Astrocyte of the cerebellum (primary cell): ENCODE measurements at regions not wholly inside any gene's neighbourhood (a gene's known extent, or its start where the extent isn't known, plus 50 kb on each side); places are given as distances from the start of the nearest gene placed in this dataset.

Source experiments
- DNase-seq: peaks from one replicate; pipeline ENCODE4 v3.0.0-alpha.2; 2011; ENCODE audit warnings: low read depth
- H3K4me3 ChIP-seq: 2 replicates; pipeline ENCODE4 v1.5.1; 2011; ENCODE audit warnings: mild to moderate bottlenecking, low read depth, low read length, moderate library complexity
- CTCF ChIP-seq: IDR thresholded peaks from 2 replicates; pipeline ENCODE4 v1.5.1; 2012; ENCODE audit warnings: low read length, low read depth, moderate library complexity, mild to moderate bottlenecking; ENCODE audit errors: missing control alignments
- in situ Hi-C: cut with HindIII; loops from 2 replicates; pipeline ENCODE4 v1.10.0; 2017; ENCODE audit warnings: low sequenced_read_pairs

GRCh38 chr1:79638382-79638781, 631.9 kb upstream of the ADGRL4 start:
- H3K4me3 ChIP-seq: no peak overlapping the region
- TF ChIP-seq CTCF: no peak
- no peak for DNase-seq
- in situ Hi-C loops: no loop called here

GRCh38 chr1:79633456-79633855, 626.9 kb upstream of the ADGRL4 start:
- H3K4me3 ChIP-seq: no peak overlapping the region
- no peak for TF ChIP-seq CTCF
- peak; percentile 6 for DNase-seq
- in situ Hi-C loops: no loop called here

GRCh38 chr1:79629414-79629813, 622.9 kb upstream of the ADGRL4 start:
- in situ Hi-C loops: no loop called here
- DNase-seq: no peak

GRCh38 chr1:79617777-79618176, 611.2 kb upstream of the ADGRL4 start:
- in situ Hi-C loops: no loop called here
- peak; percentile 39 for TF ChIP-seq CTCF
- DNase-seq: no peak
- H3K4me3 ChIP-seq: no peak overlapping the region

More at GRCh38 chr1:79629414-79629813, 622.9 kb upstream of the ADGRL4 start:
- TF ChIP-seq CTCF: no peak
- H3K4me3 ChIP-seq: no peak overlapping the region

GRCh38 chr1:79614762-79615161, 608.2 kb upstream of the ADGRL4 start:
- no peak overlapping the region for H3K4me3 ChIP-seq
- in situ Hi-C loops: no loop called here
- DNase-seq: no peak
- no peak for TF ChIP-seq CTCF

GRCh38 chr1:79614106-79614505, 607.6 kb upstream of the ADGRL4 start:
- no peak overlapping the region for H3K4me3 ChIP-seq
- no peak for DNase-seq
- in situ Hi-C loops: no loop called here
- TF ChIP-seq CTCF: no peak

- no peak overlapping the region for H3K4me3 ChIP-seq
- DNase-seq: no peak
- no peak for TF ChIP-seq CTCF
- in situ Hi-C loops: no loop called here
Measured at GRCh38 chr1:79613046-79613445, 606.5 kb upstream of the ADGRL4 start.
